Nephron progenitor cell (in vitro differentiated cells): ENCODE measurements at regions not wholly inside any gene's neighbourhood (a gene's known extent, or its start where the extent isn't known, plus 50 kb on each side); places are given as distances from the start of the nearest gene placed in this dataset.

Experiments
- DNase-seq: peaks from one replicate; pipeline ENCODE4 v3.0.0; 2021
- H3K27ac Mint-ChIP-seq: 2 replicates; pipeline ENCODE4 v1.8.0; 2021; ENCODE audit warnings: mild to moderate bottlenecking, moderate library complexity, mixed read lengths
- H3K27me3 Mint-ChIP-seq: 2 replicates; pipeline ENCODE4 v1.8.0; 2021; ENCODE audit warnings: mild to moderate bottlenecking, low read depth, mixed read lengths; ENCODE audit not compliant: poor library complexity
- H3K36me3 Mint-ChIP-seq: 2 replicates; pipeline ENCODE4 v1.8.0; 2021; ENCODE audit warnings: low read depth, mixed read lengths
- H3K4me1 Mint-ChIP-seq: 2 replicates; pipeline ENCODE4 v1.8.0; 2021; ENCODE audit warnings: mixed read lengths
- H3K4me3 Mint-ChIP-seq: 2 replicates; pipeline ENCODE4 v1.8.0; 2021; ENCODE audit warnings: mild to moderate bottlenecking, moderate library complexity, mixed read lengths
- H3K9me3 Mint-ChIP-seq: 2 replicates; pipeline ENCODE4 v1.8.0; 2021; ENCODE audit warnings: mild to moderate bottlenecking, moderate library complexity, mixed read lengths
- CTCF ChIP-seq: fragments of 200-600 bp; sonication (generic); IDR thresholded peaks from 2 replicates; pipeline ENCODE4 v1.5.0; 2021; ENCODE audit warnings: antibody characterized with exemption

GRCh38 chr4:34108391-34108790 is 2135.9 kb downstream of the ARAP2 start:
- DNase-seq, result no peak
- no peak overlapping the region for H3K27ac Mint-ChIP-seq
- H3K9me3 Mint-ChIP-seq, result no peaks in the 10 kb centered on the region
- no peak for TF ChIP-seq CTCF
- no peaks in the 10 kb centered on the region for H3K36me3 Mint-ChIP-seq
- no peaks in the 10 kb centered on the region for H3K4me1 Mint-ChIP-seq
- H3K27me3 Mint-ChIP-seq, result no peaks in the 10 kb centered on the region
- H3K4me3 Mint-ChIP-seq, result no peak overlapping the region

GRCh38 chr4:34112573-34112972 is 2131.7 kb downstream of the ARAP2 start:
- no peaks in the 10 kb centered on the region for H3K9me3 Mint-ChIP-seq
- no peaks in the 10 kb centered on the region for H3K36me3 Mint-ChIP-seq
- TF ChIP-seq CTCF, result no peak
- no peak overlapping the region for H3K27ac Mint-ChIP-seq
- H3K27me3 Mint-ChIP-seq, result no peaks in the 10 kb centered on the region
- no peak overlapping the region for H3K4me3 Mint-ChIP-seq
- H3K4me1 Mint-ChIP-seq, result no peaks in the 10 kb centered on the region
- DNase-seq, result no peak

GRCh38 chr4:34138385-34138784 is 2105.9 kb downstream of the ARAP2 start:
- no peak overlapping the region for H3K4me3 Mint-ChIP-seq

GRCh38 chr4:34139346-34139745 is 2105.0 kb downstream of the ARAP2 start:
- Mint-ChIP-seq H3K9me3 (no peaks in the 10 kb centered on the region), H3K27ac (no peak overlapping the region), H3K4me3 (no peak overlapping the region)

More at GRCh38 chr4:34138385-34138784, 2105.9 kb downstream of the ARAP2 start:
- Mint-ChIP-seq H3K9me3 (no peaks in the 10 kb centered on the region), H3K4me1 (no peaks in the 10 kb centered on the region), H3K27me3 (no peaks in the 10 kb centered on the region), H3K36me3 (no peaks in the 10 kb centered on the region), H3K27ac (no peak overlapping the region)
- TF ChIP-seq CTCF, result no peak
- DNase-seq, result no peak

GRCh38 chr4:34148322-34148908 is 2095.9 kb downstream of the ARAP2 start:
- Mint-ChIP-seq H3K36me3 (no peaks in the 10 kb centered on the region), H3K4me3 (no peak overlapping the region), H3K4me1 (no peaks in the 10 kb centered on the region), H3K27me3 (no peaks in the 10 kb centered on the region), H3K27ac (no peak overlapping the region), H3K9me3 (no peaks in the 10 kb centered on the region)
- TF ChIP-seq CTCF, result no peak
- DNase-seq, result no peak

More at GRCh38 chr4:34139346-34139745, 2105.0 kb downstream of the ARAP2 start:
- H3K27me3 Mint-ChIP-seq, result no peaks in the 10 kb centered on the region
- H3K4me1 Mint-ChIP-seq, result no peaks in the 10 kb centered on the region
- no peaks in the 10 kb centered on the region for H3K36me3 Mint-ChIP-seq
- no peak for DNase-seq
- no peak for TF ChIP-seq CTCF

GRCh38 chr4:34157547-34157946 is 2086.8 kb downstream of the ARAP2 start:
- no peak for TF ChIP-seq CTCF
- no peak overlapping the region for H3K27ac Mint-ChIP-seq
- no peak overlapping the region for H3K4me3 Mint-ChIP-seq

More at GRCh38 chr4:34157547-34157946, 2086.8 kb downstream of the ARAP2 start:
- no peaks in the 10 kb centered on the region for H3K9me3 Mint-ChIP-seq
- DNase-seq, result no peak
- H3K27me3 Mint-ChIP-seq, result no peaks in the 10 kb centered on the region
- no peaks in the 10 kb centered on the region for H3K4me1 Mint-ChIP-seq
- H3K36me3 Mint-ChIP-seq, result no peaks in the 10 kb centered on the region
